Kasumi-1 (cell line): ENCODE measurements at regions not wholly inside any gene's neighbourhood (a gene's known extent, or its start where the extent isn't known, plus 50 kb on each side); places are given as distances from the start of the nearest gene placed in this dataset.

Experiments
- DNase-seq, 2 experiments: peaks; one replicate each; lab custom pipeline; 2025; lab: John Stamatoyannopoulos, UW

- no peak for DNase-seq
These were observed 182.6 kb upstream of the LYPLAL1 start for GRCh38 chr1:218991089-218991488.

- DNase-seq, result no peak
These were observed 179.1 kb upstream of the LYPLAL1 start for GRCh38 chr1:218994615-218995014.

- DNase-seq, result no peak
These were observed 178.5 kb upstream of the LYPLAL1 start for GRCh38 chr1:218995091-218995665.

- DNase-seq, result no peak
These were observed 177.3 kb upstream of the LYPLAL1 start for GRCh38 chr1:218996362-218996761.

GRCh38 chr1:219000005-219000404 is 173.7 kb upstream of the LYPLAL1 start:
- no peak for DNase-seq

- no peak for DNase-seq
These were observed 173.0 kb upstream of the LYPLAL1 start for GRCh38 chr1:219000631-219001030.

GRCh38 chr1:219010720-219011119 is 163.0 kb upstream of the LYPLAL1 start:
- DNase-seq, result no peak

- DNase-seq, result no peak
These were observed 153.3 kb upstream of the LYPLAL1 start for GRCh38 chr1:219020386-219020785.

- no peak for DNase-seq
These were observed 152.8 kb upstream of the LYPLAL1 start for GRCh38 chr1:219020846-219021245.

GRCh38 chr1:219027146-219027673 is 146.5 kb upstream of the LYPLAL1 start:
- no peak for DNase-seq

- no peak for DNase-seq
These were observed 141.9 kb upstream of the LYPLAL1 start for GRCh38 chr1:219031809-219032208.

- no peak for DNase-seq
These were observed 135.3 kb upstream of the LYPLAL1 start for GRCh38 chr1:219038398-219038797.

GRCh38 chr1:219039017-219039681 is 134.5 kb upstream of the LYPLAL1 start:
- no peak for DNase-seq

GRCh38 chr1:219039682-219040154 is 134.0 kb upstream of the LYPLAL1 start:
- DNase-seq, result no peak

- no peak for DNase-seq
These were observed 133.4 kb upstream of the LYPLAL1 start for GRCh38 chr1:219040291-219040690.

- DNase-seq, result no peak
These were observed 132.5 kb upstream of the LYPLAL1 start for GRCh38 chr1:219041141-219041540.

- no peak for DNase-seq
These were observed 131.9 kb upstream of the LYPLAL1 start for GRCh38 chr1:219041818-219042217.

GRCh38 chr1:219042769-219043168 is 130.9 kb upstream of the LYPLAL1 start:
- no peak for DNase-seq

GRCh38 chr1:219045246-219045645 is 128.4 kb upstream of the LYPLAL1 start:
- no peak for DNase-seq

GRCh38 chr1:219049501-219049900 is 124.2 kb upstream of the LYPLAL1 start:
- no peak for DNase-seq

GRCh38 chr1:219050086-219050821 is 123.4 kb upstream of the LYPLAL1 start:
- DNase-seq, result no peak

- DNase-seq, result no peak
These were observed 122.9 kb upstream of the LYPLAL1 start for GRCh38 chr1:219050822-219051125.

- DNase-seq, result no peak
These were observed 122.1 kb upstream of the LYPLAL1 start for GRCh38 chr1:219051547-219051946.
